SU-DHL-6 (cell line): ENCODE measurements at regions not wholly inside any gene's neighbourhood (a gene's known extent, or its start where the extent isn't known, plus 50 kb on each side); places are given as distances from the start of the nearest gene placed in this dataset.

Experiments used
- CTCF ChIP-seq: fragments of 200-600 bp; sonication (generic); IDR thresholded peaks from one replicate; pipeline ENCODE4 v1.5.1; 2017; ENCODE audit warnings: antibody characterized with exemption, mild to moderate bottlenecking, low read length, moderate library complexity; ENCODE audit not compliant: insufficient read depth, poor library complexity, severe bottlenecking
- EZH2phosphoT487 ChIP-seq: fragments of 200-600 bp; sonication (generic), shearing (Covaris generic); conservative IDR thresholded peaks from 2 replicates; pipeline ENCODE4 v1.6.1; 2018; ENCODE audit warnings: mild to moderate bottlenecking, antibody characterized with exemption, low read length, moderate library complexity, mixed read lengths

DNA sequence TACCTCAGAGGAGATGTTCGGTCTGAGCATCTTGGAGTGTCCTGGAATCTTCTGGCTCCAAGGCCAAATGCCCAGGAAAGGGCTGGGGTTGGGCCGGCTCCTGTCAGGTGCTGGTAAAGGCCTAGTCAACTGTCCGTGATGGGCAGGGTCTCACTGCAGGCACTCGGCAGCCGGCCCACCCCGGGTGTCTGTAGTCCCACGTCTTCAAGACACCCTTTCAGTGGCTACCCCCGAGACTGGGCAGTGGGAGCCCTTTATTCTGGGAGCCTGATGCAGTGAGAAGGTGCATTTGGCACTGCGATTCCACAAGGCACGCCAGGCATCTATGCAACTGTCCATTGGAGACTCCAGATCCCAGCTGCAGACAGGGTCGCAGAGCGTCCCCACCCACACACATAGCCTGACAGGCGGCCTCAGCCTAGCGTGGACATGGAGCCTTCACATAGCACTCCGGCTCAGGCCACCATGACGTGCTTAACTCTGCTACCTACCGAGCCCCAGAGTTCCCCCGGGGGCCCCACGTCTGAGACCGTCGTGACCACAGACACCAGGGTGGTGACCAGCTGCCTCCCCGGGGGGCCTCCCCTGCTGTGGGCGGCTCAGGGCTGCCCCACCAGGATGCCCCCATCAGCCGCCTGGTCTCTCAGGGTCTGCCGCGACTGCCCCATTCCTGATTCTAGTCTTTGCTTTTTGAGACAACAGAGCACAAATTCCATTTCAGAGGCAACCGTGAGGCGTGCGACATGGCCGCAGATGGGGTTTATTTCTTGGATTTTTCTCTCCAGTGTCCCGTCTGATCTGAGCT, 331.8 kb upstream of the SFSWAP start:
- TF ChIP-seq CTCF (no peak), EZH2phosphoT487 (no peak)
